ENCODE measurements at regions not wholly inside any gene's neighbourhood (a gene's known extent, or its start where the extent isn't known, plus 50 kb on each side); places are given as distances from the start of the nearest gene placed in this dataset.

DNA sequence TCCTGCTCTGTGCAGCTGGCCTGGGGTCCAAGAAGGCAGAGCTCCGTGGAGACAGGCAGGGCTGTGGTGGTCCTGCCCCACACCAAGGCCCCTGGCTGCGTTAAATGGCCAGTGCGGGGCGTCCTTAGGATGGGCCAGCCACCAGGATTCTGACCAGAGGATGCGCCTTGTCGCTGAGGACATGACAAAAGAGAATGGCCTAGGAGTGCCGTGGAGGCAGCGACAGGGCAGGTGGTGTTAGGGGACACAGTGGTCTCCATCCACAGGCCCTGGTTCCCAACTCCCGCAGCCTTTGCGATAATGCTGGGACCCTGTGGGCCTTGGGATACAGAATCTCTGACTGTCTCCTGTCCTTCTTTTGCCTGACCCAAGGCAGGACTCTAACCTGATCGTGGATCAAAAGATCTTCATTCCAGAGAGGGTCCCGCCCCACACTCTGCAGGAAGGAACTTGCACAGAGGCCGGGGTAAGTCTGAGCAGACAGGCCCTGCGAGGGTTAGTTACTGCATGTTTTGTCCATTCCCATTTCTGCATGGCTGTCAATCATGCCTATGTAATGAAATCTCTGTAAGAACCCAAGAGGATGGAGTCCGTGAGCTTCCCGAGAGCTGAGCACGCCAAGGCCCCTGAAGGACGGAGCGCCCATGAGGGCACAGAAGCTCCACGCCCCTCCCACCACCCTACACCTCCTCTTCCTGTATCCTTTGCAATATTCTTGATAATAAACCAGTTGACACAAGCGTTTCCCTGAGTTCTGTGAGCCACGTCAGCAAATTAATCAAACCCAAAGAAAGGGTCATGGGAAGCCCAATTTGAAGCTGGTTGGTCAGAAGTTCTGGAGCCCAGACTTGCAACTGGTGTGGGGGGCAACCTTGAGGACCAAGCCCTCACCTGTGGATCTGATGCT lies 251.5 kb upstream of the SALL3 start:
- DNase-seq (ENCODE audit: low spot score), result no peak

DNA sequence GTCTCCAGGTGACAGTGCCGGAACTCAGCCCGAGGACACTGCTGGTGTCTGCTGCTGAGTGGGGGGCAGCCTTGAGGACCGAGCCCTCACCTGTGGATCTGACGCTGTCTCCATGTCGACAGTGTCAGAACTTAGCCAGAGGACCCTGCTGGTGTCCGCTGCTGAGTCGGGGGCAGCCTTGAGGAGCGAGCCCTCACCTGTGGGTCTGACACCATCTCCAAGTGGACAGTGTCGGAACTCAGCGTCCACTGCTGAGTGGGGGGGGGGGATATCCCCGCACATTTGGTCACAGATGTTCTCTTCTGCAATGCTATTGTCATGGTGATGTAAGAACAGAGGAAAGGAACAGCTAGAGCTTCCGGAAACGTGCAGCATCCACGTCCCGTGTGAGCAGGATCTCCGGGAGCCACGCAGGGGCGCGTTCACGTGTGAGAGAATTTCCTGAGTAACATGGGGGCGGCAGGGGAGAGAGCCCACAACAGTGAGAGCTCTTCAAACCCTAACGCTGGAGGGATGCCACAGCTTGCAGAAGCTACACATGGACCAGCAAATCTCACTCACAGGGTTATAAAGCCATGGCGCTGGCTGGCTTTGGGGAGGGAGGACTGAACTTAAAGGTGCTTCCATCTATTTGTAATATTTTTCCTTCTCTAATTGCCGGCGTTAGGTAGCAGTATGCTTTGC lies 250.7 kb upstream of the SALL3 start:
- no peak for DNase-seq (ENCODE audit: low spot score)

DNA sequence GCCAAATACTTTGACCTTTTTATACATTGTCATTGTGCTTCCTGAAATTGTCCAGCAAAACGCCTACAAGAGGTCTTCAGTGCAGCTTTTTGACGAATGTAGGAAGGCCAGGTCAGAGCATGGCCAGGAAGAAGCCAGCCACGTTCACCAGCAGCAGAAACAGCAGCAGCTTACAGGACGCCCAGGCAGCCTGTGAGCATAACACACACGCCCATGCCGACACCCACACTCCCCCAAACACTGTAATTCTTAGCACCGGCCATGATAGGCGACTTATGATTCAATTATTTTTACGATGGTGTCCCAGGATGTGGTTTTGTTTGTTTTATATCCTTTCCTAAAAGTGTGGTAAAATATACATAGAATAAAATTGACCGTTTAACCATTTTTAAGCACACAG lies 249.1 kb upstream of the SALL3 start:
- no peak for DNase-seq (ENCODE audit: low spot score)

DNA sequence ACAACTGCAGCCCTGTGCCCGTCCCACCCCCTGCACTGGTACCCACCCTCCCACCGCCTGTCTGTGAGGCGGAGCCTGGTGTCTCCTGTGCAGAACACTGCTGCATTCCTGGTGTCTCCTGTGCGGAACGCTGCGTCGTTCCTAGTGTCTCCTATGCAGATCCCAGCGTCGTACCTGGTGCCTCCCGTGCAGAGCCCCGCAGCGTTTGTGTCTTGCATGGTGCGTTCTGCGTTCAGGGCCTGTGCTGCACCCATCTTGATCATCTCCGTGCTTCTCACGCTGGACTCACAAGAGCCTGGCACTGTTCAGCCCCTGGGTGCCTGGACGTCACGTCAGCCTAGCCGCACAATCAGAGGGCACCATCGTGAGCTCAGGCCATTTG lies 248.6 kb upstream of the SALL3 start:
- DNase-seq (ENCODE audit: low spot score), result no peak

DNA sequence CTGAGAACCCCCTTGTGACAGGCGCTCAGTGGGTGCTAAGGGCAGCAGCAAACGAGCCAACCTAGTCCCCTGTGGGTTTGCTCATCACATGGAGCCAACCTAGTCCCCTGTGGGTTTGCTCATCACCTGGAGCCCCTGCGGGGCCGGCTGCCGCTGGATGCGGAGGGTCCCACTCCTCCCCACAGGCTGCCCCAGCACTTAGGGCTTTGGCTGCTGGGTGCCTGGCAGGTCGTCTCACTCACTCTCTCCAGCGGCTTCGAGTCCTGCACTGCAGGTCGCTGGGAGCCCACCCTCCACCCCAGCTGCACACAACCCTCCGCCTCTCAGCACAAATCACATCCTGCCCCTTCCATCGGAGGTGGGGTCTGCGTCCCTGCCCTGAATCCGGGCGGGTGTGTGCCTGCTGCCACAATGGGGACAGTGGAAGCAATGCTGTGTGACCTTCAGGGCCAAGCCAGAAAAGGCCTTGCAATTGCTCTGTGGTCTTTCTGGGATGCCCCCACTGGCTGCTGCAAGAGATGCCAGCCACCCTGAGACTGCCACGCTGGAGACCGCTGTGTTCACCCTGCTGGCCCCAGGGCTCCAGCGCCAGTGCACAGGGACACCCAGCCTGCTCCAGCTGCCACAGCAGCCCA lies 248.1 kb upstream of the SALL3 start:
- DNase-seq (ENCODE audit: low spot score), result no peak

DNA sequence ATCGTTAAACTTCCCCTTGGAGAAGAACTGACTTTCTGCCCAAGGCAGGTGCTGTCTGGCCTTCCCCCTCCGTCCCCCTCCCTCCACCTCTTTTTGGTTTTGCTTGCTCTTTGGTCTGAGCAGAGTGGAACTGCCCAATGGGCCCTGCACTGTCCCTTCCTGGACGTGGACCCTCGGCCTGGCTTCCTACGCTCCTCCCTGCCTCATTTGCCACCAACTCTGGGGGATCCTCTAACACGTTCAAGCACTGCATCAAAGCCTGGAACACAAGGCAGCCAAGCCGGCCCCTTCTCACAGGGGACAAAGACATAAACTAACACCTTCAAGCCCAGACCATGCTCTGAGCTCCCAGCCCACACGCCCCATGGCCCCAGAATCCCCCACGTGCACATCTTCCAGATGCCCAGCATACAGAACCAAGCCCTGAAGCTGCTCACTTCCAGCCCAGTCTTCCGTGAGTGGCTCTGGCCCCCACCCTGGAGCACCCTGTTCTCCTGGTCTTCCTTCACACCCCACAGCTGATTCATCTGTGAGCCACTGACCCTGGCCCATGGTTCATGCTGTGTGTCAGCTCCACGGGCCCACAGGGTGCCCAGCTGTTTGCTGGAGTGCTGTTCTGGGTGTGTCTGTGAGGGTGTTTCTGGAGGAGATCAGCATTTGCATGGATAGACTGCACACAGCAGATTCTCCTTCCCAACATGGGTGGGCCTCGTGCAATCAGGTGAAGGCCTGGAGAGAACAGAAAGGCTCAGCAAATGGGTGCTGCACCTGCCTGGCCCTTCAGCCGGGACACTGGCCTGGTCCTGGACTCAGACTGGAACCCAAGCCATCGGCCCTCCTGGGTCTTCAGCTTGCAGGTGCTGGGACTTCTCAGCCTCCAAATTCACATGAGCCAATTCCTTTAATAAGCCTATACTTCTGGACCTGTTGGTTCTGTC lies 247.1 kb upstream of the SALL3 start:
- no peak for DNase-seq (ENCODE audit: low spot score)

DNA sequence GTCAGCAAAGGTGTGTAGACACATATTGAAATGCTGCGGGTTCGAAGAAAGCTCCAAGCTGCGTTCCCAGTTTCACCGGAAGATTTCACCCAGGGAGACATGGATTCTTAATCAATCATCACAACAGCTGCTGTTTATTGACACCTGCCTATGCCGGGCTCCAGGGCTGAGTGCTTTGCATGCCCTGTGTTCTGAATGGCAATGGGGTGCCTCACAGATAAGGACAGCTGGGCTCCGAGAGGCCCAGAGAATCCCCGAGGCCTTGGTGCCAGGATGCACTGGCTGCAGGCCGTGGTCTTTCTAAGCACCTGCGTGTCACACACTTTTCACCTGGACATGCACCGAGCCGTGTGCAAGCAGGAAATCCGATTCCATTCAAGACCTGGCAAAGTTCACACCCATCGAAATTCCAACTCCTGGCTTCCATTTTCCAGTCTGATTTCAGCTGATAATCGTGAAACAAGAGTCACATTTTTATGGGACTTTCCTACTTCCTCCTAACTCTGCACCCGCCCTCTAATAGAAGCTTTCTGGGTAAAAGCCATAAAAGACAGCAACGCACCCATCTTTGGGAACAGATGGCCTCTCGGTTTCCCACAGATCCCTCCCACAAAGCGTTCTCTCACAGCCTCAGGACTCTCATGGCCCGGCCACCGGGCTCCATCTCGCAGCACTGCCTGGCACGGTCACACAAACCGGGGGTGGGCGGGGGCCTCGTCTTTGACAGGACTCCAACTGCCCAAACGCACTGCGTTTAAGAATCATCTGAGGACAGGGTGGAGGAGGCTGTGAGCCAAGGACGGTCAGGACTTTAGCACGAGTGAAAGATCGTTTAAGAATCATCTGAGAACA lies 245.6 kb upstream of the SALL3 start:
- DNase-seq (ENCODE audit: low spot score), result no peak

DNA sequence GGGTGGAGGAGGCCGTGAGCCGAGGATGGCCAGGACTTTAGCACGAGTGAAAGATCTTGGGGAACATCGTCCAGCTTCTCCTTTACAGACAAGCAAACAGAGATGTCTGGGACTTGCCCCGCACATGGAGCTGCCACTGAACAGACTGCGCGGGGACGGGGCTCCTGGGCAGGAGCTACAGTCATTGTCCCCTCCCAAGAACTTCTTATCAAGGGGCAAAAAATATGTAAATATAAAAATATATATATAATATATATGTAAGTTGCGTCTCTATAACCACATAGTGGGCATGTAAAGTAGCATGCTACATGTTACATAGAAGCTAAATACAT lies 245.0 kb upstream of the SALL3 start:
- no peak for DNase-seq (ENCODE audit: low spot score)

DNA sequence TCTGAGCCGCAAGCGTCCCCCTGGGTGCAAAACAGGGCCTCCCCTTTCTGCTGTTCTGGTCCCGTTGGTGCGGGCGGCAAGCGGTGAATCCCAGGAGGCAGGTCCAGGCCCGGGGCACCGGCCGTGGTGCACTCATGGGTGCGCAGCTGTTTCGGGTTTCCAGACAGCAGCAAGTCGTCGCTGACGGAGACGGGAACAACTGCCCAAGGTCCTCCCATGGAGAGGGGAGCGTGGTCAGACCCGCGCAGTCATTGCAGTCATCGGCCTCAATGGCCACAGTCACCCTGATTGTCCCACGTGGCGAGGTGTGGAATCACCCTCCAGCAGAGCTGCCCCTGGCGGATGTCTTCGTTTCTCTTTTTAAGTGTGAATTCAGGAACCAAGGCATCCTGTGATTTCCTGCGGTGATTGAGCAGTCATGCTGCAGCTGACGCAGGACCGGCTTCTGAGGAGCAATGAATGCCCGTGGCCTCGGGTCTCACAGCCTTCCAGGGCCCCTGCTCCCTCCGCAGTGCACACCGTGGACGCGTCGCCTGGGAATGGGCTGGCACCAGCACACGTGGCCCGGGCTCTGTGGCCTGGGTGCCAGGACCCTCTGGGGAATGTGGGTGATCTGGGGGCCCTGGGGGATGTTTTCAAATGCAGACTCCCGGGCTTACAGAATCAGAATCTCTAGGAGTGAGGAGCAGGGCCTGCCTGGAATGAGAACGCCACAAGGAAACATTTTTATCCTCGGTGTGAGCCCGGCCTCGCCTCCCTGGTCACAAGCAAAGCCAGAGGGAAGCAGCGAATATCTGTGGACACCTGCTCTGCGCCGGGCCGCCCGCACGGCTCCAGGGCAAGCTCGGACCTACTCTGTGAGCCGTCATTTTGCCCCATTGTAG lies 244.2 kb upstream of the SALL3 start:
- DNase-seq (ENCODE audit: low spot score), result no peak

DNA sequence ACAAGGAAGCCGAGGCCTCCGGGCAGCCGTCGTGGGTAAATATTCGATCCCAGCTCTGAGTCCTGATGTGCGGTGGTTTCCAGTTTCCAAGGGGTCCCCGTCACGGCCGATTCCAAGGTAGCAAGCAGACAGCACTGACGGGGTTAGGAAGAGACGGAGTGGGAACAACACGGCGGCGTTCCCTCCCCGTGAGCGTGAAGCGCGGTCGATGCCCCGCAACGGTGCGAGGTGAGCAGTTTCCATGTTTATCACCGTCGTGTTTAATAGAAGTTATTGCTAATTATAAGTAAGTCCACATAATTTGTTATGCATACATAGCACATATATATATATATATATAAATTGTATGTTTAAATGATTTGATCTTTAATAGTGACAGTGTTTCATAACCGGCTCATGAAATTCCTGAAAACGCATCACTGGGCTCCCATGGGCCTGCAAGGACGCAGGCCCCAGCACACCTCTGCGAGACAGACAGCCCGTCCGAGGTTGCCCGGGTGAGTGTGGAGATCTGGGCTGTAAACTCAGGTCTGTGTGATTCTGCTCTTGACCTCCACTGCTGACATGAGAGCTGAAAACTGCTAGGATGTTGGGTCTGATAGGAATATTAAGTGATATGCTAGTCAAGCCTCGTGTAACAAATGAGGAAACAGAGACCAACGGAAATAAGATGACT lies 243.5 kb upstream of the SALL3 start:
- DNase-seq (ENCODE audit: low spot score), result no peak

DNA sequence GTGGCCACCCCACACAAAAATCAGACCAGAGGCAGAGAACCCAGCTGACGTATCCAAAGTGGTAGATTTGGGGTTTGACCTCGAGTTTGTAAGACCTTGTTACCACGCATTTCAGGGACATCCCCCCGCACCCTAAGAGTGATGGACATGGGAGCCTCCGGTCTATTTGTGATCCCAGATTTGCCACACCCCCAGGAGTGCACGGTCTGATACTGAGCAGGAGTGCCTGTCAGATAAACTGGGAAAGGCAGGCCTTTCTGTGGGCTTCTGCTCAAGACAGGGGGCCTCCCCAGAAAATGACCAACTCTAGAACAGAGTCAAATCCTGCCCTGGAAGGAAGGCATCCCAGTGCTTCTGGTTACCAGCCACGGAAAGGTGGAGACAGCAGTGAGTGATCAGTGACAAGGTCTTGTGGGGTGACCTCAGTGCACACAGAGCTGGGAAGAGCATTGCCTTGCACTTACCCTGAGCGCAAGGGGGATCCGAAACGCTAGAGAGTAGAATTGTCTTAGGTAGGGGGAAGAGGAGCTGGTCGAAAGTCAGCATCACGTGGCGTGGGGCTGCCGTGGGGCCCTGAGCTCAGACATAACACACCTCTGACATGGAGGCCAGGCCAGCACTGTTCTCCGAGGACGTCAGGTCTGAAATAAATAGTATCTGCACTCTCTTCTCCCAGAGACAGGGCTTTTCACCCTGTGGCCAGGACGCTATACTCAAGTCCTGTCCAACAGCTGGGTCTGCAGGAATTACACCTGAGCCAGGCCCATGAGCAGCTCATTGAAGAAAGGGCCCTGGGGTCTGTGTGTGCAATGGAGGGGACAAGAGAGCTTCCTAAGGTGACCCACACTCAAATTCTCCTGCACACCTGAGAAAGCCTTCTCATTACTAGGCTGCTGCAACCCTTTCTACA lies 242.4 kb upstream of the SALL3 start:
- no peak for DNase-seq (ENCODE audit: low spot score)

DNA sequence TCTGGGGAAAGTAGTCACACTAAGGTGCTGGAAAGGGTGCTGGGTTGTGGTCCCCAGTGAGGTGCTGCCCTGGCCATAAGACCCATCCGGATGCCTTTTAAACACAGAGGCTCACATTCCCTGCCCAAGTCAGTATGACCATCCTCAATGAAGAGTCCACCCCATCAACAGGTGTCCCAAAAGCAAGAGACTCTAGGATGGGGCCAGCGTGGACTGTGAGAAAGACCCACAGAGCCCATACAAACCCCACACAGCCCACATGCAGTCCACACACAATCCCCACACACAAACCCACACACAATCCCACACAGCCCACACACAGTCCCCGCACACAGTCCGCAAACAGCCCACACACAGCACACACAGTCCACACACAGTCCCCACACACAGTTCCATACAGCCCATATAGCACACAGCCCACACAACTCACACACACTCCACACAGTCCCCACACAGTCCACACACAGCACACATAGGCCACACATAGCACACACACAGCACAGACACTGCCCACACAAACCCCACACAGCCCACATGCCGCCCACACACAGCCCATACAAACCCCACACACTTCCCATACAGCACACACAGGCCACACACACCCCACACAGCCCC lies 241.4 kb upstream of the SALL3 start:
- no peak for DNase-seq (ENCODE audit: low spot score)

DNA sequence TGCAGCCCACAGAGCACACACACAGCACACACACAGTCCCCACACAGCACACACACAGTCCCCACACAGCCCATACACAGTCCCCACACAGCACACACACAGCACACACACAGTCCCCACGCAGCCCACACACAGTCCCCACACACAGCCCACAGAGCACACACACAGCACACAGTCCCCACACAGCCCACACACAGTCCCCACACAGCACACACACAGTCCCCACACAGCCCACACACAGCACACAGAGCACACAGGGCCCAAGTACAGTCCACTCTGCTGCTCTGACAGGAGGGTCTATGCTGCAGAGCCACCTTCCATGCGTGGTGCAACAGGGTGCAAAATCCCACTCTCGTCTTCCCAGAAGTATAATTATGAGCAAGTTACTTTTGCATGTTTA lies 240.5 kb upstream of the SALL3 start:
- no peak for DNase-seq (ENCODE audit: low spot score)

DNA sequence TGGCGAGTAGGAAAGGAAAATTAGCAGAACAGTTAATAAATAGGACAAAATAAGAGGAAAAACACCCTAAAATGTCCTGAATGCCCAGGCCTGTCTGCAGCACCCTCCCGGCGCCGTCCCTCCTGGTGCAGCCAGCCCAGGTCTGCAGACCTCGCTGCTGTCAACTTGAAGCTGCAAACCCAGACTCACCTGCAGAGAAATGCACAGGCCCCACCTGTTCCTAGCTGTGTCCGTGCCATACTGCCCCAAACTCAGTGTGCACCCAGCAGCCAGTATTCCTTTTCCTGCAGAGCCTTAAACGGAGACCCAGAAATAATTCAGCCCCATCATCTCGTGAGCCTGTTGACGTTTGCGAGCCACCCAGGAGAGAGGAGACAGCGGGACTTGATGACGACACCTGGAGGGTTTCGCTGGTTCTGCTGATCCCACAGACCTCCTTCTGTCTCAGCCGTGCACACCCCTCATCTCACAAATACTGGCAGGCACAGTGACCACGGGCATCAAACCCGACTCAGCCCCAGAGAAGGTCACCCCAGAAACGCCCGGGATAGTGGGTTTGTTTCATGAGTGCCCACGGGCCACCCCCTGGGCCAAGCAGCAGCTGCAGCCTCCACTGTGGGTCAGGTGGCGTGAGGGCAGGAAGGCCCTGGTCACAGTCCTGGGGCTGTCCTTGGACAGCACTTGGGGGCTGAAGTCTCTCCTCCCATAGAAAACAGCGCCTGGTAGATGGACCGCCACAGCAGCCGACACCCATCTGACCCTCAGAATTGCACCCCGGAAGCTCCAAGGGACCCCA lies 239.5 kb upstream of the SALL3 start:
- no peak for DNase-seq (ENCODE audit: low spot score)

DNA sequence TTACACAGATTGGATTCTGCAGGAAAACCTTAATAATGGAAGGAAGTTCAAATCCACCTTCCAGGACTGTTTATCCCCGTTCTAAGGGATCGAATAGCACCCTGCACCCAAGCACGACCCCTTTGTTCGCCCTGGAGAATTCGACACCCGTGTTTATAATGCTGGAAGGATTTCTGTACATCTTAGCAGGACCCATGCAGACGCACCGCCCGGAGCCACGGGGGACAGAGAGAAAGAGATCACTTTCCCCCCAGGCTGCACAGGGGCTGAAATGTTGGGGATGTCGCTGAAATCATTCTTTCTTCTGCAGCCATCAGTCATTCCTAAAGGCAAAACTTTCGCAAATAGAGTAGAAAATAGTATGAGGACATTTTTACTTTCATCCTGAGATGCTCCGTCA lies 238.7 kb upstream of the SALL3 start:
- no peak for DNase-seq (ENCODE audit: low spot score)

DNA sequence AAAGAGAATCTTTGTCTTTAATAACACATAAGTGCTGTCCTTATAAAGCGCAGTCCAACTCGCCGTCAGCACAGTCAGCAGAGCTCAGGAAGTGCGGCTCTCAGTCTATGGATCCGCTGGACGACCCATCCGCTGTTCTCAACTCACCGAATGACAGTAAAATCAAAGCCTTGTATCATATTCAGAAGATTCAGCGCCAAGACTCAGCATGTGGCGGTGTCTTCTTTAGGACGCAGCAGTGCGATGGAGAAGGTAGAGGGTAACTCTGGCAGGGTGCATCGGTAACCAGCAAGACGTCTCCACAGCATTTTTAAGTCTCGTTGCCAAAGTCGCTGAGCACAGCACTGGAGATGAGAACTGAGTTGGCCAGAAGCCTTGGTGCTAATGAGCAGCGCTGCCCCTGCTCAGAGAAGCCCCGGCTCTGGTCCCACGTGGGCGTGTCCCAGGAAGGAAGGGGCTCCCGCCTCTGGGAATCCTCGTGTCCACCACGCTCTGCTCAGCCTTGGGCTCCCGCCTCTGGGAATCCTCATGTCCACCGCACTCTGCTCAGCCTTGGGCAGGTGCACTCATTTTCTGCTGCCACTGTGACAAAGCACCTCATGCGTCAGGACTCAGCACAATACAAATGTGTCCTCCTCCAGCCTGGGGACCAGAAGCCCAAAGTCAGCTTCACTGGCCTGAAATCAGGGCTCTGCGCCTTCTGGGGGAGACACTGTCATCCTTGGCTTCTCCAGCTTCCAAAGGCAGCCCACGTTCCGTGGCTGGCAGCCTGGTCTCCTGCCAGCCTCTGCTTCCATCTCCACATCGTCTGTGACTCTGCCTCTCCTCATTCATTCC lies 238.0 kb upstream of the SALL3 start:
- DNase-seq (ENCODE audit: low spot score), result no peak

Measured in activated CD4-positive, alpha-beta T cell treated with anti-CD3 and anti-CD28 coated beads, Interleukin-2, Interleukin-4, amounts not matched to agents 100 ng/mL and 50 ng/mL, durations not matched to agents 16 hours and 8 hours (primary cell).